ENCODE measurements at regions not wholly inside any gene's neighbourhood (a gene's known extent, or its start where the extent isn't known, plus 50 kb on each side); places are given as distances from the start of the nearest gene placed in this dataset.
"Not testable (repeated sequence)": the region's sequence is repeated elsewhere in the genome, so short reads cannot be mapped to it uniquely, and the experiment has no call there.

DNA sequence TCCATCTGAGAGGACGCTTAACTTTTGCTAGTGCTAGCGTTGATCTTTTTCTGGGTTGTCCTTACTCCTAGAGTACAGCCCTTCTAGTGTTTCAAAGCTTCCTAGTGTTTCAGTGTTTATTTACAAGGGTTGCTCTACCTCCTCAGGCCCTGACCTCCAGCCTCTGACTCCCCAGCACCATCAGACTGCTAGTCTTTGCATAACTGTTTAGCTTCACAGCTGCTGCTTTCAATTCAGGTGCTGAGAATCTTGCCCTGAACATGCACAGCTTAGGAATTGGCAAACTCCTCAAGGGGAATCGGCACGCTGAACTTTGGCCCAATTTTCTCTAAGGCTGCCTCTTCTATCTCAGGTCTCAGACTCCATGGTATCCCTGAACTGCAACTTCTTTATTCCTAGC lies 52.9 kb downstream of the OR52B4 start:
- DNase-seq, result not testable (repeated sequence)

DNA sequence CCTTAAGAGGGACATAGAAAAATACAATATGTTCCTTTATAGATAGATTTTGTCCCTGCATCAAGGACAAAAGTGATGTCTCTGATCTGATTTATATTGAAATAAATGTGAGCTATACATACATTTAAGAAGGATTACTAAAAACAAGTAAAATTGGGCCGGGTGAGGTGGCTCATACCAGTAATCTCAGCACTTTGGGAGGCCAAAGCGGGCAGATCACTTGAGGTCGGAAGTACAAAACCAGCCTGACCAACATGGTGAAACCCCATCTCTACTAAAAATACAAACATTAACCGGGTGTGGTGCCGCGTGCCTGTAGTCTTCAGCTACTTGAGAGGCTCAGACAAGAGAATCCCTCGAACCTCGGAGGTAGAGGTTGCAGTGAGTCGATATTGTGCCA lies 91.0 kb downstream of the OR52B4 start:
- DNase-seq, result not testable (repeated sequence)

DNA sequence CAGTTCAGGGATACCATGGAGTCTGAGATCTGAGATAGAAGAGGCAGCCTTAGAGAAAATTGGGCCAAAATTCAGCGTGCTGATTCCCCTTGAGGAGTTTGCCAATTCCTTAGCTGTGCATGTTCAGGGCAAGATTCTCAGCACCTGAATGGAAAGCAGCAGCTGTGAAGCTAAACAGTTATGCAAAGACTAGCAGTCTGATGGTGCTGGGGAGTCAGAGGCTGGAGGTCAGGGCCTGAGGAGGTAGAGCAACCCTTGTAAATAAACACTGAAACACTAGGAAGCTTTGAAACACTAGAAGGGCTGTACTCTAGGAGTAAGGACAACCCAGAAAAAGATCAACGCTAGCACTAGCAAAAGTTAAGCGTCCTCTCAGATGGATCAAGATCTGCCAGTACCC lies 117.1 kb downstream of the OR52B4 start:
- DNase-seq, result not testable (repeated sequence)

DNA sequence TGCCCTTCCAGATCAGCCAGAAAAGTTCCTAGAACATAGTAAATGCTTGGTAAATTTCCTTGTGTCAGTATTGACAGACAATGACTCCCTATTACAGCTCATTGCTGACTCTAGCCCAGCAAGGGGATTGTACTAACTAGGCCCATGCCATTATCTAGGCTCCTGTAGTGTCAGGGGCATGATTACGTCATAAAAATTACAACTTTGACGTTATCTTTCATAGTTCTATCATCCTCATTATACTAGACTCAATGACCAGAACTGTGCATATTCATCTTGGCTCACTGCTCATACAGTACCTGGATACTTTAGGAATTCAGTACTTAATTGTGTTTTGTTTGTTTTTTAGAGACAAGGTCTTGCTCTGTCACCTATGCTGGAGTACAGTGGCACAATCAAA lies 118.7 kb downstream of the OR52B4 start:
- DNase-seq, result not testable (repeated sequence)

DNA sequence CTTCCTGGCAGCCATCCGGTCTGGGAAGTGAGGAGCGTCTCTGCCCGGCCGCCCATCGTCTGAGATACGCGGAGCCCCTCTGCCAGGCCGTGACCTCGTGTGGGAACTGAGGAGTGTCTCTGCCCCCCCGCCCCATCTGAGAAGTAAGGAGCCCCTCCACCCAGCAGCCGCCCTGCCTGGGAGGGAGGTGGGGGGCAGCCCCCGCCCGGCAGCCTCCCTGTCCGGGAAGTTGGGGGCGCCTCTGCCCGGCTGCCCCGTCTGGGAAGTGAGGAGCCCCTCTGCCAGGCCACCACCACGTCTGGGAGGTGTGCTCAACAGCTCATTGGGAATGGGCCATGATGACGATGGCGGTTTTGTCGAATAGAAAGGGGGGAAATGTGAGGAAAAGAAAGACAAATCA lies 130.4 kb downstream of the OR52B4 start:
- not testable (repeated sequence) for DNase-seq

DNA sequence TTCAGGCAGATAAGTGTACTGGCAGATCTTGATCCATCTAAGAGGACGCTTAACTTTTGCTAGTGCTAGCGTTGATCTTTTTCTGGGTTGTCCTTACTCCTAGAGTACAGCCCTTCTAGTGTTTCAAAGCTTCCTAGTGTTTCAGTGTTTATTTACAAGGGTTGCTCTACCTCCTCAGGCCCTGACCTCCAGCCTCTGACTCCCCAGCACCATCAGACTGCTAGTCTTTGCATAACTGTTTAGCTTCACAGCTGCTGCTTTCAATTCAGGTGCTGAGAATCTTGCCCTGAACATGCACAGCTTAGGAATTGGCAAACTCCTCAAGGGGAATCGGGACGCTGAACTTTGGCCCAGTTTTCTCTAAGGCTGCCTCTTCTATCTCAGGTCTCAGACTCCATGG lies 124.3 kb downstream of the RRM1 start:
- not testable (repeated sequence) for DNase-seq

DNA sequence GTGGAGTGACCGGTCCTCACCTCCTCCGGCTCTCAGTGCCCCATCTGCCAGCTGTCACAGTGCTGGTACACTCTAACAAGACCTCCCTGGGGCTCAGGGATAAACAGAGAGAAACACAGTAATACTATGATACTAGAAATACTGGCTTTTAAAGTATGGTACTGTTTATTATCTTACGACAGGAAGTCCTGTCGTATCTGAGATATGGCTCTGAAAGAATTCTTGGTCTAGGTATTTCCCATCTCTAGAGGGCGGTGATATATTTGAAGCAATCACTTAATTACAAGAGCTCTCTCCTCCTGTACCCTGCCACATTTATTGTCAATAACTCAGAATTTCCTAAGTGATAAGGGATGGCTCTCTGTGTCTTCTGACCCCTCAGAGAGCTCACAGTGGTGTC lies 119.1 kb downstream of the RRM1 start:
- DNase-seq, result no peak

DNA sequence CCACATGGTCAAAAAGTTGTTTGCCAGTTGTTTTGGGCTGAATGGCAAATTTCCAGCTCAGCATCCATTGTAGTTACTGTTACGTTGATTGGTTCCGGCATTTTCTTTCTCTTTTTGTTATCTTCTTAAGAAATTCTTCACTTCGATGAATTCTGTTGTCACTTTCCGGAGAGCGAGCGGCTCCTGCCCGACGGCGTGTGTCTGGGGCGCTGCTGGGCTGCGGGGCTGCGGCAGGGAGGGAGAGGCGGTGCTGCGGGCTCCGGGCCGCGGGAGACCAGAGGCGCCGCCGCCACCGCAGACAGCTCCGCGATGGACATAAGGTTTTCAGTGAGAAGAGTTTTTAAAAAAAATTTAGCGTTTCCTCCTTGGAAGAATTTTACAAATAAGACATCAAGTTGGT lies 117.4 kb downstream of the RRM1 start:
- DNase-seq, result no peak

DNA sequence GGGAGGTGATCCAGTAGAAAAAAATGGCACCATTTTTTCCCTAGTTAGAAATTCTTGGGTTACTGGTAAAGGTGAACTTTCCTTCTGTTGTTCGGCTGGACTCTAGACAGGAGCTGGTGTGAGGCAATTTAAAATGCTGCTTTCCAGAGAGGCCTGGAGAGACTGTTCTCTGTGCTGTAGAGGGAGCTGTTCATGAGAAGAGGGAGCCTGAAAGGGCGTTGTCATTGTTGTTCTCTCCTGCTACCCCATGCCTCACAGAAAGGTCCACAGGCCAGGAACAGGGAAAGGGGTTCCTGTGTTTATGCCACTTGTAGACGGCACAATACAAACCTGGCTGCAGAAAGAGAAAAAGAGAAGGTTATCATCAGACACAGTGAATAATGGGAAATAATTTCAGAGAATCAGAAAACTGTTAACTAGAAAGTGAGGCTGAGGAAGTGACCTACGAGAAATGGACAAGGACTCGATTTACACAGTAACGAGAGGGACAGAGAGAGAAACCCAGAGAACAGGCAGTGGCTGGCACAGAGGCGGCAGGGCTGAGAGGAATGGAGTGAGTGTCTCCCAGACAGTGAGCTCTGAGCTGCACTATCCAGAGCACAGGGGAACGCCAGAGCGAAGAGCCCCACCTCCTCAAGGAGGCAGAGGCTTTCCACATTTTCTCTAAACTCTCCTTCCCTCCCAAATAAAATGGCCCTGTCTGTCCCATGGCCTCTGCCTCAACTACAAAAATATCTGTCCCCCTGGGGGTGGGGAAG lies 109.2 kb downstream of the RRM1 start:
- no peak for DNase-seq

DNA sequence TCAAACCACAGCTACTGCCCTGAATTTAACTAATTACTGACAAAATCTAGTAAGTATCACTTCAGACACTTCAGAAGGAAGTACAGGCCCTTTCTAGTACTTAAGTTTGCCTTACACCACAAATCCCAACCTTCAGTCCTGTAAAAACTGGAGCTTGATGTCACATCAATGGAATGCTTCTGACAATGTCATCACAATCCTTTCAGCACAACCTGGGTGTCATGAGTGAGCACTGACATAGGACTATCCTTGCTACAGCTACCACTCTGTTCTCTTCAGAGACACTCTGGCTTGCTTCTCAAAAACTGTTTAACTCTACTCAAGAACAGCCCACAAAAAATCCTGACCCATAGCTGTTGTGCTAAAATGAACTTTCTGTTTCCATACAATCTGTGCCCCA lies 108.2 kb downstream of the RRM1 start:
- no peak for DNase-seq

GRCh38 chr11:4197112-4197511 lies 102.5 kb downstream of the RRM1 start:
- DNase-seq, result no peak

GRCh38 chr11:4195909-4196308 lies 101.3 kb downstream of the RRM1 start:
- no peak for DNase-seq

- no peak for DNase-seq
Measured at GRCh38 chr11:4194889-4195288, 100.3 kb downstream of the RRM1 start.

DNA sequence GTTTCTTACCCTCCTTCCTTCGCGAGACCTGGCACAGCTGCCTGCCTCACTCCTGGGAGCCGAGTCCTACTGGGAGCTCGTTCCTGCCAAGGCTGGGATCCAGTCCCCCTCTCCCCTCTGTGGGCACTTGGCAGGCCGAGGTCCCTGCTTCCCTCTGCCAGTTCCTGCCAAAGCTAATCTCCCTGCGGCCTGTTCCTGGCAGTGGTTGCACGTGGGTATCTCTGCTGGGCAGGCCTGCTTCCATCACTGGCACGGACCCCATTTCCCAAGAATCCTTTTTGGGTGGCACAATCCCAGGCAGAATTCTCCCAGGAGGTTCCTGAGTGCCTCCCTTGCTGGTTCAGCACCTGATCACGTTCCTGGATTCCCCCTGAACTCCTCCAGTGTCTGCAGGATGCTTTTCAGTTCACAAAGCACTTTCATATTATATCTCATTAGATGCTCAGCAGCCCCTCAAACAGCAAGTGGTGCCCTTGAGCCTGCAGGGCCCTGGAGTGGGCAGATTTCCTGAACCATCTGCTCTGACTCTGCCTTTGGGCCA lies 96.5 kb downstream of the RRM1 start:
- DNase-seq, result peak in 44 of 58 donors; percentile 7 to 79 (median 43)

DNA sequence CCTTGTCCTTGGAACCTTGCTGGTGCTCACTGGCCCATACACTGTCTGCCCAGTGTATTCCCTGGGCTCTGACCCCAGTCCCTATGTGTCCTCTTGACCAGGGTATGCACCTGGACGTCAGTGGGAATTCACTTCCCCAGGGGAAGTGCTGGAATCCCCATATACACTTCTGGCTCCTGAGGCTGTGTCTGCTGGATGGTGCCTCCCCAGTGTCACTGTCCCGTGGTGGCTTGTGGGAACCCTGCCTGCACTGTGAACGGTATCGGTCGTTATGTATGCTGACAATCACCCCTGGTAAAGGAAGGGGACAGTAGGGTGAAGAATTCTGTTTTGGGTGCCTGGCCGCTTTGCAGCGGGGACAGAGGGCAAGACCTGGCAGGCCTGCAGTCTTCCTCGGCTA lies 95.9 kb downstream of the RRM1 start:
- no peak for DNase-seq

- DNase-seq, result no peak
Measured at GRCh38 chr11:4190098-4190497, 95.5 kb downstream of the RRM1 start.

Measured in anterior cingulate cortex (tissue), 58 donors.